Neuronal stem cell (in vitro differentiated cells): ENCODE measurements at regions not wholly inside any gene's neighbourhood (a gene's known extent, or its start where the extent isn't known, plus 50 kb on each side); places are given as distances from the start of the nearest gene placed in this dataset.

Experiments
- DNase-seq: peaks from one replicate; pipeline ENCODE4 v3.0.0-alpha.2; 2013; ENCODE audit warnings: low spot score
- H2AFZ ChIP-seq: one replicate; pipeline ENCODE4 v1.6.1; 2013; ENCODE audit warnings: mild to moderate bottlenecking, low read length, inconsistent platforms
- H2AK5ac ChIP-seq: 2 replicates; pipeline ENCODE4 v1.6.1; 2013; ENCODE audit warnings: low read depth, mild to moderate bottlenecking, inconsistent platforms, low read length, moderate library complexity, mixed read lengths
- H2BK120ac ChIP-seq: 2 replicates; pipeline ENCODE4 v1.6.1; 2013; ENCODE audit warnings: low read depth, mild to moderate bottlenecking, inconsistent platforms, low read length, moderate library complexity, mixed read lengths
- H2BK12ac ChIP-seq: one replicate; pipeline ENCODE4 v1.6.1; 2013; ENCODE audit warnings: low read length, inconsistent platforms
- H2BK15ac ChIP-seq: 2 replicates; pipeline ENCODE4 v1.6.1; 2013; ENCODE audit warnings: mild to moderate bottlenecking, low read length, inconsistent platforms, mixed read lengths
- H2BK5ac ChIP-seq: one replicate; pipeline ENCODE4 v1.6.1; 2013; ENCODE audit warnings: inconsistent platforms, mild to moderate bottlenecking, low read length, moderate library complexity
- H3K14ac ChIP-seq: one replicate; pipeline ENCODE4 v1.6.1; 2013; ENCODE audit warnings: low read length, inconsistent platforms
- H3K18ac ChIP-seq: 2 replicates; pipeline ENCODE4 v1.6.1; 2013; ENCODE audit warnings: low read length, inconsistent platforms
- H3K23ac ChIP-seq: 2 replicates; pipeline ENCODE4 v1.6.1; 2013; ENCODE audit warnings: low read depth, mild to moderate bottlenecking, mixed read lengths, low read length, inconsistent platforms; ENCODE audit not compliant: poor library complexity
- H3K27ac ChIP-seq: replicated peaks from 3 replicates; pipeline ENCODE4 v1.5.1; 2013; ENCODE audit warnings: low read length, inconsistent platforms
- H3K27me3 ChIP-seq, 3 experiments: 2 replicates each; pipeline ENCODE4 v1.6.1; 2013; ENCODE audit warnings: low read length in 3 of 3, mild to moderate bottlenecking in 2 of 3, inconsistent platforms in 1 of 3, low read depth in 1 of 3, mixed read lengths in 1 of 3, moderate library complexity in 1 of 3; ENCODE audit not compliant: control insufficient read depth in 3 of 3, insufficient read depth in 3 of 3
- H3K36me3 ChIP-seq, 2 donors: replicated peaks in 1 of 2; 2 replicates each; pipeline ENCODE4 v1.6.1; 2013; ENCODE audit warnings: low read length in 2 of 2; ENCODE audit not compliant: control insufficient read depth in 2 of 2, insufficient read depth in 2 of 2
- H3K4ac ChIP-seq: 2 replicates; pipeline ENCODE4 v1.6.1; 2013; ENCODE audit warnings: inconsistent platforms, mild to moderate bottlenecking, low read length, moderate library complexity
- H3K4me1 ChIP-seq, 2 donors: 1 replicate in 1 of 2; 2 replicates in 1 of 2; pipeline ENCODE4 v1.6.1; 2013; ENCODE audit warnings: low read length in 2 of 2, low read depth in 1 of 2; ENCODE audit not compliant: control insufficient read depth in 2 of 2, insufficient read depth in 1 of 2
- H3K4me2 ChIP-seq: one replicate; pipeline ENCODE4 v1.6.1; 2013; ENCODE audit warnings: mild to moderate bottlenecking, low read length, inconsistent platforms; ENCODE audit not compliant: insufficient read depth, poor library complexity, severe bottlenecking
- H3K4me3 ChIP-seq, 2 donors: 2 replicates each; pipeline ENCODE4 v1.5.1; 2013; ENCODE audit warnings: low read length in 2 of 2, mild to moderate bottlenecking in 2 of 2, inconsistent platforms in 1 of 2, moderate library complexity in 1 of 2
- H3K79me1 ChIP-seq: one replicate; pipeline ENCODE4 v1.6.1; 2013; ENCODE audit warnings: low read depth, mild to moderate bottlenecking, inconsistent platforms, low read length, moderate library complexity
- H3K9ac ChIP-seq: one replicate; pipeline ENCODE4 v1.6.1; 2013; ENCODE audit warnings: mild to moderate bottlenecking, low read depth, low read length, inconsistent platforms; ENCODE audit not compliant: poor library complexity
- H3K9me3 ChIP-seq, 2 donors: replicated peaks in 1 of 2; 2 replicates each; pipeline versions ENCODE3 to v1.6.1; 2013; ENCODE audit warnings: low read length in 2 of 2, mild to moderate bottlenecking in 2 of 2, inconsistent platforms in 1 of 2, low read depth in 1 of 2, mixed read lengths in 1 of 2, moderate library complexity in 1 of 2; ENCODE audit not compliant: control insufficient read depth in 2 of 2, insufficient read depth in 1 of 2
- H4K8ac ChIP-seq: one replicate; pipeline ENCODE4 v1.6.1; 2013; ENCODE audit warnings: low read depth, mild to moderate bottlenecking, inconsistent platforms, low read length, moderate library complexity
- H4K91ac ChIP-seq: one replicate; pipeline ENCODE4 v1.6.1; 2013; ENCODE audit warnings: low read length, low read depth, mild to moderate bottlenecking, inconsistent platforms; ENCODE audit not compliant: poor library complexity
- WGBS, 2 donors: extraction: QIAGEN DNeasy Blood & Tissue Kit; methylation state at CpG; one replicate each; pipeline ENCODE4 v1.1.7; 2013; ENCODE audit warnings: missing lambda C conversion rate in 2 of 2, mixed read lengths in 1 of 2; ENCODE audit not compliant: insufficient read length in 2 of 2, insufficient replicate concordance in 1 of 2; ENCODE audit errors: extremely low coverage in 2 of 2; 5-methylcytosine and 5-hydroxymethylcytosine counted together

GRCh38 chr12:77745624-77746023, 85.1 kb upstream of the NAV3 start:
- Histone ChIP-seq H3K4me1 (peaks cover 0 to 1% of the 10 kb centered on the region in 2 donors), H2BK12ac (no peak overlapping the region), H3K36me3 (no peaks in the 10 kb centered on the region), H3K18ac (no peak overlapping the region), H3K4ac (no peak overlapping the region), H3K27me3 (no peaks in the 10 kb centered on the region), H2BK15ac (no peak overlapping the region), H2BK120ac (no peak overlapping the region), H3K27ac (no peak overlapping the region), H4K8ac (no peak overlapping the region), H4K91ac (no peak overlapping the region), H2BK5ac (no peak overlapping the region), H2AK5ac (no peak overlapping the region), H3K9me3 (no peaks in the 10 kb centered on the region), H3K4me2 (no peak overlapping the region), H3K9ac (no peak overlapping the region), H3K14ac (no peak overlapping the region), H3K4me3 (no peak overlapping the region), H3K23ac (no peak overlapping the region), H2AFZ (no peak overlapping the region), H3K79me1 (no peaks in the 10 kb centered on the region)
- no CpG with 5 or more reads among the region's 1 CpG for WGBS, 2 donors
- no peak for DNase-seq

GRCh38 chr12:77742631-77743030, 88.1 kb upstream of the NAV3 start:
- Histone ChIP-seq H3K27me3 (no peaks in the 10 kb centered on the region), H4K8ac (no peak overlapping the region), H3K79me1 (no peaks in the 10 kb centered on the region), H4K91ac (no peak overlapping the region), H3K9ac (no peak overlapping the region), H2AFZ (no peak overlapping the region), H3K4me3 (no peak overlapping the region), H2BK15ac (no peak overlapping the region), H3K4ac (no peak overlapping the region), H3K4me2 (no peak overlapping the region), H3K36me3 (no peaks in the 10 kb centered on the region), H2BK5ac (no peak overlapping the region), H3K18ac (no peak overlapping the region), H2BK12ac (no peak overlapping the region), H2AK5ac (no peak overlapping the region), H3K27ac (no peak overlapping the region), H3K14ac (no peak overlapping the region), H2BK120ac (no peak overlapping the region), H3K4me1 (peaks cover 0 to 2% of the 10 kb centered on the region in 2 donors), H3K23ac (no peak overlapping the region), H3K9me3 (no peaks in the 10 kb centered on the region)
- WGBS, 2 donors: no CpG with 5 or more reads among the region's 1 CpG
- DNase-seq: no peak

- WGBS, 2 donors: no CpG with 5 or more reads among the region's 1 CpG
- no peak overlapping the region for H4K91ac ChIP-seq
- no peak overlapping the region for H2BK120ac ChIP-seq
- no peak overlapping the region for H4K8ac ChIP-seq
- H2AFZ ChIP-seq: no peak overlapping the region
- H2BK12ac ChIP-seq: no peak overlapping the region
- peaks cover 0 to 2% of the 10 kb centered on the region in 2 donors for H3K4me1 ChIP-seq
- no peaks in the 10 kb centered on the region for H3K27me3 ChIP-seq
- no peak overlapping the region for H3K18ac ChIP-seq
- no peak overlapping the region for H3K23ac ChIP-seq
- no peaks in the 10 kb centered on the region for H3K36me3 ChIP-seq
- no peak overlapping the region for H2BK15ac ChIP-seq
- no peaks in the 10 kb centered on the region for H3K9me3 ChIP-seq
- no peak for DNase-seq
- no peak overlapping the region for H3K4ac ChIP-seq
- H2AK5ac ChIP-seq: no peak overlapping the region
- no peak overlapping the region for H3K4me2 ChIP-seq
- H3K4me3 ChIP-seq: no peak overlapping the region
- H3K14ac ChIP-seq: no peak overlapping the region
- H2BK5ac ChIP-seq: no peak overlapping the region
- no peak overlapping the region for H3K9ac ChIP-seq
- H3K27ac ChIP-seq: no peak overlapping the region
- H3K79me1 ChIP-seq: no peaks in the 10 kb centered on the region
Measured at GRCh38 chr12:77741974-77742517, 88.6 kb upstream of the NAV3 start.

GRCh38 chr12:77736219-77736965, 94.3 kb upstream of the NAV3 start:
- H4K8ac ChIP-seq: no peak overlapping the region
- no peaks in the 10 kb centered on the region for H3K79me1 ChIP-seq
- H2BK15ac ChIP-seq: no peak overlapping the region
- no peak overlapping the region for H3K4ac ChIP-seq
- no peaks in the 10 kb centered on the region for H3K36me3 ChIP-seq
- H2BK5ac ChIP-seq: no peak overlapping the region
- no peak overlapping the region for H3K4me3 ChIP-seq
- H3K4me1 ChIP-seq: peaks cover 0 to 4% of the 10 kb centered on the region in 2 donors
- WGBS, 2 donors: no CpG with 5 or more reads among the region's 6 CpGs
- no peak overlapping the region for H3K18ac ChIP-seq
- no peak for DNase-seq
- H2AK5ac ChIP-seq: no peak overlapping the region
- H3K27me3 ChIP-seq: peaks cover 0 to 2% (median 0%) of the 10 kb centered on the region in 3 experiments
- H2AFZ ChIP-seq: no peak overlapping the region
- H2BK120ac ChIP-seq: no peak overlapping the region
- H3K23ac ChIP-seq: no peak overlapping the region
- no peak overlapping the region for H2BK12ac ChIP-seq
- H4K91ac ChIP-seq: no peak overlapping the region
- H3K4me2 ChIP-seq: no peak overlapping the region
- peaks cover 0 to 4% of the 10 kb centered on the region in 2 donors for H3K9me3 ChIP-seq
- no peak overlapping the region for H3K14ac ChIP-seq
- H3K9ac ChIP-seq: no peak overlapping the region
- no peak overlapping the region for H3K27ac ChIP-seq
